GM08714 (cell line): ENCODE measurements at regions not wholly inside any gene's neighbourhood (a gene's known extent, or its start where the extent isn't known, plus 50 kb on each side); places are given as distances from the start of the nearest gene placed in this dataset.

Experiments
- H3K4me3 ChIP-seq: fragments of 200-500 bp; sonication (Bioruptor generic); 2 replicates; pipeline ENCODE4 v1.5.1; 2014; ENCODE audit warnings: mild to moderate bottlenecking, low read length, inconsistent platforms
- ZNF274 ChIP-seq: IDR thresholded peaks from 2 replicates; pipeline ENCODE4 v1.6.1; 2012; ENCODE audit warnings: mild to moderate bottlenecking, low read depth, low read length

DNA sequence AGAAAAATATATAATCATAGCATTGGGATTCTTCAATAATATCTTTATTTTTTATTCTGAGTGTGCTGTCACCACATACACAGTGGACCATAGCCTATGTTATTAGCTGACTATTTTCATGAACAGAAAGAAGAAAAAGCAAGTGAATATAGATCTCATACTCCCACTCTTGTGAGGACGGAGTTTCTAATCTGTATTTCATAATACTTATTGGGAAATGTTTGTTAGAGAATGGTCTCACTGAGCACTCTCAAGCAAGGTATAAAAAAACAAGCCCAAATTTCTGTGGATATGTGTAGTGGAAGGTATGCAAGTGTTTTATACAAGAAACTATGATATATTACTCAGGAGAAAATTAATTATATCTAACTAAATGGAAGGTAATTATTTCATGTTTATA, 1218.1 kb downstream of the SLITRK1 start:
- H3K4me3 ChIP-seq, result no peak overlapping the region
- no peak for TF ChIP-seq ZNF274

DNA sequence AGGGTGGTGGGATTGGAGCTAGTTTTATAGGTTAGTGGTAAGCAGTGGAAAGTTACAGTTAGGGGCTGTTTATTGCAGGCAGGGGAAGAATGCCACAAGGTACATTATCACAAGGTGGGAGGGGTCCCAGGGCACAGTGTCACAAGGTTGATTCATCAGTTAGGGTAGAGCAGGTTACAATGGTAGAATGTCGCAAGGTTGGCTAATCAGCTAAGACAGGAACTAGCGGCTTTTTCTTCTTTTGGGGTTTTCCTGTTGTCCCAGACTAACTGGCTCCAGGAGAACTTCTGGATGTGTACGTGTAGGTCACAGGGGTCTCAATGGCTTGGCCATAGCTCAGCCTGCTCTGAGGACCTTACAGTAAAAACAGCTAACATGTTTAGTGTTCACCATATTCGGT, 1221.1 kb downstream of the SLITRK1 start:
- no peak for TF ChIP-seq ZNF274
- no peak overlapping the region for H3K4me3 ChIP-seq

DNA sequence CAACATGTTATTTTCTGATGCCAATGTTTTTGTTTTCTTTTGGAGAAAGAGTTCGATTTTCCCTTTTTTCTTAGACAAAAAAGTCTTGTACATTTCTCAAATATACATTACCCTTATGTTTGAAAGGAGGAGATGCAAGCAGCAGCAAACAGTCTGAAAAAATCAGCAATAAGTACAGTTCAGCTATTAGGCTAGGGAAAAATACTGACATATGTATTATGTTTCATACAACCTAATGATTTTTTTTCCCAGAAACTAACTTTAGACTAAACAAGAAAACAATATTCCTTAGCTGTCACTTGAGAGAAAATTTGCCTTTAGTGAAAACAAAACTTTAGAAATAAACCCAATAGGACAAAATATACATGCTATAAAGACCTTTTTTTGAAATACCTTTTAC, 1223.5 kb downstream of the SLITRK1 start:
- H3K4me3 ChIP-seq, result no peak overlapping the region
- no peak for TF ChIP-seq ZNF274

DNA sequence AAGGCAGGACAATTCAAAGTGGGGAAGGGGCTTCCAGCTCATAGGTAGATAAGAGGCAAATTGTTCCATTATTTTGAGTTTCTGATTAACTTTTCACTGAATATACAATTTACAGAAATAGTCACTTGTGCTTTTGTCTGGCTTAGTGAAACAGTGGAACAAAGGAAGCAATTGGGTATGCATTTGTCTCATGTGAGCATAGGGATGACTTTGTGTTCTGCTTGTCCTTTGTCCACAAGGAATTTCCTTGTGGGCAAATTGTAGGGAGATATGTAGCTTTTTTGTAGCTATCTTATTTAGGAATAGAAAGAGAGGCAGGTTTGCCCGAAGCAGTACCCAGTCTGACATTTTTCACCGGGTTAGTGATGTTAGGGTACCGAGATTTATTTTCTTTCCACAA, 1224.8 kb downstream of the SLITRK1 start:
- TF ChIP-seq ZNF274, result no peak
- H3K4me3 ChIP-seq, result no peak overlapping the region

DNA sequence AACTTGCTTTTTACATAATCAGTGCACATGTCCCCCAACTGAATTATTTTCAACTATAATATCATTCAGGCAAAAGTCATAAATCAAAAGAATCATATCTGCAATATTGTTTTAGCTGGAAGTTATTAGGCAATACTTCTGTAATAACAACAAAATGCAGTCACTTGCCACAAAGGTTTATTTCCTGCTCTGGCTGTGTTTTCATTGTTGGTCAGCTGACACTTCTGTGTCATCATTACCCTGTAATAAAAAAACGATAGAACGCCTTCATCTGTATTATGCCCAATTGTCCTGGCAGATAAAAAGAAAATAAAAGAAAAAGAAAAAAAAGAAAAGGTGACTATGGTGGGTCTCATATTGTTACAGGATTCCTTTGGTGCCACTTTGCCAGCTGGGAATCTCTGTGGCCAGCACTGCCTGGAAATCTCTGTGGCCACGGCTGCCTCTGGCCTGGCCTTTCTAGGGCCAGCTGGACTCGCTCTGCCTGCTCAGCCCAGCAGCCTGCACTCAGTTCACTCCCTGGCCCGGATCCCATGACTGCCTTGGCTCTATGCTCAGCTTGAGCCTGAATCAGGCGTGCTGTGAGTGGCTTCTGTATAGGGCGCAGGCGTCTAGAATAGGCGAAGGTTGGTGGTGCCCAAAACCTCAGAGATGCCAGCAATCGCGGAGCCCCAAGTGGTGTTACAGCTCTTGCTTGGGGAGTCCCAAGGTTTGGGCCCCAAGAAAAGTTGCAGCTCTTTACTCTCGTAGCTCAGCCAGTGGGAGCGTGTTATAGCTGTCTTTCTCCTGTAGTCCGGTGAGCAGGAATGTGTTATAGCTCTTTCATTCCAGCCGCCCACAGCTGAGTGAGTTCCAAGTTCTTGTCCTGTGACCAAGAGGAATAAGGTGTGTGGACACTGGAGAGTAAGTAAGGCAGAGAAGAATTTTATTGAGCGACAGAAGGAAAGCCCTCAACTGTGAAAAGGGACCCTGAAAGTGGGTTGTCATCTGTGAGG, 1227.1 kb downstream of the SLITRK1 start:
- no peak overlapping the region for H3K4me3 ChIP-seq
- TF ChIP-seq ZNF274, result no peak

DNA sequence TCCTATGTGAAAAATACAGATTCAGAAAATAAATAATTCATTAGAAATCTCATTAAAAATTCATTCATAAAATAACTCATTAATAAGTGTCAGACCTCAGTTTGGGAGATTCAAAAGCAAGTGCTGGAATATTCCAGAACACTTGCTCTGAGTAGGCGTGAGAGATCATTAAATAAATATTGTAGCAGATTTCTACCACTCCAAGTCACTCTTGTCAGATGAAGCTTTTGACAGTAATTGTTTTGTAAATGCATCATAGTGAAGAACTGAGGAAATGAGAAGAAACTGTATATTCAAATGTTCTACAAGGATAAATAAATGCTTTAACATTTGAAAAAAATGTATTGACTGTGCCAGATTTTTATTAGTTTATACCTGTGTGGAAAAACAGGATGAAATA, 1228.1 kb downstream of the SLITRK1 start:
- TF ChIP-seq ZNF274, result no peak
- H3K4me3 ChIP-seq, result no peak overlapping the region

DNA sequence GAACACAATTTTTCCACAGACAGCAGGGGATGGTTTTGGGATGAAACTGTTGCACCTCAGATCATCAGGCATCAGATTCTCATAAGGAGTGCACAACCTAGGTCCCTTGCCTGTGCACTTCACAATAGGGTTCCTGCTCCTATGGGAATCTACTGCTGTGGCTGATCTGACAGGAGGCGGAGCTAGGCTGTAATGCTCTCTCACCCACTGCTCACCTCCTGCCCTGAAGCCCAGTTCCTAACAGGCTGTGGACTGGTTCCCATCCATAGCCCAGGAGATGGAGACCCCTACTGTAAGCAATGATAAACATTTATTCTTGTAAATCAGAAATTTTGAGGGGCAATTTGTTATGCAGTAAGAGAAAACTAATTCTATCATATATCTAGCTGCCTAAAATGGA, 1234.7 kb downstream of the SLITRK1 start:
- TF ChIP-seq ZNF274, result no peak
- no peak overlapping the region for H3K4me3 ChIP-seq

DNA sequence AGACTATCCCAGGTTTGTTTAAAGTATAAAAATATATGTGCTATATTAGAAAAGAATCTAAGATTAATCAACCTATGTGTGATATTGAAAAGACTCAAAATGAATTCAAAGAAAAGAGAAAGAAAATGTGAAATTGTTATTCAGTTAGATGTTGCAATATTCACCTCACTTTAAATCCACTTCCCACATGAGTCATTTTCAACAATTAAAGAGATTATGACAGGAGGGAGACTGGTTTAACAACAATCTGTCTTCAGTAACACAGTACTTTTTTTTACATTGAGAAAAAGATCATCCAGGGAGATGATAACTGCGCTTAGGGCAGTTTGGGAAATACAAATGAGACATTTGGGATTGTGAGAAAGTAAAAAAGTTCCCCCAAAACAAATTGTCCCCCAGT, 1246.2 kb downstream of the SLITRK1 start:
- no peak for TF ChIP-seq ZNF274
- H3K4me3 ChIP-seq, result no peak overlapping the region

DNA sequence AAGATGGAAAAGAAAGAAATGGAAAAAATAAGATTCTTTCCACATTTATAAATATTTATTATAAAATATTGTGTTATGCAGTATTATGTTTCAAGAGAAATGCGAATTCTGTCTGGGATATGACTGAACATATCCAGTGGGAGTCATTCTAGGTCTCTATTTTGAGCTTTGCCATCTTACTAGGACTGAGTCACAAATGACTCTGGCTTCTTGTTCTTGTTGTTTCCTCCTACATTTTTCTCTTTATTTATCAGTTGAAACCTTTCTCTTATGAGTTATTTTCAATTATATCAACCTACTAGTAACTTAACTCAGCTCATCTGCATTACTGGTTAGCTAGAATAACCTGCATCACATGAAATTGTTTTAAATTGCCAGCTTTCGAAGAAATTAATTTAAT, 1247.3 kb downstream of the SLITRK1 start:
- H3K4me3 ChIP-seq, result no peak overlapping the region

DNA sequence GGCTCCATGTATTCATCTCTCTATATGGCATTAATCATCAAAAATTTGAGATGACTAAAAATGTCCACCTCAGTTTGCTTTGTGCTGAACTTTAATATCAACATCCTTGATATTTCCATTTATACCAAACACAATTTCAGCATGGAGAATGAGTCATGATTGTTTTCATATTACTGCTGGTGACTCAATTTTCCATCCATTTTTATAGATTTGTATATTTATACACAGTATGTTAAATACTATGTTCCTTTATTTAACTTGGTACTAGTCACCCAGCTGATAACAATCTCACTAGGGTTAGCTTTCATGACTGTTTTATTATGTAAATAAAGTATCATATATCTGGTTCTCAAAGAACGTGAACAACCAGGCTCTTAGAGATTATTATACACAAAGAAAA, 1255.1 kb downstream of the SLITRK1 start:
- no peak for TF ChIP-seq ZNF274
- no peak overlapping the region for H3K4me3 ChIP-seq

More for the DNA sequence above, 1247.3 kb downstream of the SLITRK1 start:
- TF ChIP-seq ZNF274, result no peak

DNA sequence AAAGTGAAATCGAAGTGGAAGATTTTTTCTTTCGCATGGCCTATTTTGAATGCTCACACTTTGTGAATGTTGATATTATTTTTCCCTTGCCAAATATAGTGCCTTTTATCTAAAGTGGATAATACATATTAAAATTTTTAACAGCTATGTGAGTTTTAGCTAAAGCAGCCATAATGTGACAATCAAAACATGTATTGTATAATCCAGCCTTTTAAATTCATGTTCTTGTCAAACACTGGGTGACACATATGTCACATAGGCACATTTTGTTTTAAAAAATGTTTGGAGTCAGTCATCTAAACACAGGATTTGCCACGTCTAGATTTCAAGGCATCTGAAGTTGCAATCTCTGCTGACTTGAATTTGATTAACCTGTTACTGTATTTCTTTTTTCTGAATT, 1256.6 kb downstream of the SLITRK1 start:
- no peak overlapping the region for H3K4me3 ChIP-seq
- no peak for TF ChIP-seq ZNF274

DNA sequence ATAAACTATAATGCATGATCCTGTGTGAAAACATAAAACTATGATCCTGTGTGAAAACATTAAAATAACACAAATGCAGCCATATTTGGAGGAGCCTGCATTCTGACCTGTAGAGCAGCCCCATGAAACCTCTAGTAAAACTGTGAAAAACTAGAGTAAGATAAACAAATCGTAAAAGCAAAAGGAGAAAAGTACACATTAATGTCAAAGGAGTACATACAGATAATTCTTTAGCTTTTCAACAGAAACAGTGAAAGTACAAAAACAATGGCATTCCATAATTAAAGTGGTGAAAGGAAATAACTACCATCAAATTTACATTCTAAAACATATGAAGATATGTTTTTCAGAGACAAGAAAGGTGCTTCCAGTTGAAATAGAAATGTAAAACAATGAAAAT, 1267.2 kb downstream of the SLITRK1 start:
- H3K4me3 ChIP-seq, result no peak overlapping the region
- TF ChIP-seq ZNF274, result no peak

DNA sequence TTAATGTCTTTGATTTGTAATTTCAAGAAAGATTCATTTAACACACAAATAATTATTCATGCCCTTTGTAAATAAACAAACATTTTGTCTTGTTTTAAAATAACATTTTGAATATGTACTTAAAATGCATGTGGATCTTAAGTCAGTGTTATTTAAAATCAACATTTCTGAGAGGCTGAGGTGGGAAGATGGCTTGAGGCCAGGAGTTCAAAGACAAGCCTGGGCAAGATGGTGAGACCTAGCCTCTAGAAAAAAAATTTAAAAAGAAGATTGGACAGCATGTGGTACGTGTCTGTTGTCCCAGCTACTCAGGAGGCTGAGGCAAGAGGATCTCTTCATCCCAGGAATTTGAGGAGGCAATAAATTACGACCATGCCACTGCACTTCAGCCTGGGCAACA, 1268.2 kb downstream of the SLITRK1 start:
- no peak overlapping the region for H3K4me3 ChIP-seq
- TF ChIP-seq ZNF274, result no peak

DNA sequence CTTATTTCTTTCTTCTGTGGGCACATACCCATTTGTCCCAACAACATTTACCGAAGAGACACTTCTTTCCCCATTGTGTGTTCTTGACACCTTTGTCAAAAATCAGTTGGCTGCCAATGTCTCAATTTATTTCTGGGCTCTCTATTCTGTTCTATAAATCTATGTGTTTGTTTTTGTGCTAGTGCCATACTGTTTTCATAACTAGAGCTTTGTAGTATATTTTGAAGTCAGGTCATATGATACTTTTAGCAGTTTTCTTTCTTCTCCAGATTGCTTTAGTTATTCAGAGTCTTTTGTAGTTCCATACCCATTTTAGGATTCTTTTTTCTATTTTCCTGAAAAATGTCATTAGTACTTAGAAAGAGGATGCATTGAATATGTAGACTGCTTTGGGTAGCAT, 1276.3 kb downstream of the SLITRK1 start:
- no peak for TF ChIP-seq ZNF274
- no peak overlapping the region for H3K4me3 ChIP-seq

DNA sequence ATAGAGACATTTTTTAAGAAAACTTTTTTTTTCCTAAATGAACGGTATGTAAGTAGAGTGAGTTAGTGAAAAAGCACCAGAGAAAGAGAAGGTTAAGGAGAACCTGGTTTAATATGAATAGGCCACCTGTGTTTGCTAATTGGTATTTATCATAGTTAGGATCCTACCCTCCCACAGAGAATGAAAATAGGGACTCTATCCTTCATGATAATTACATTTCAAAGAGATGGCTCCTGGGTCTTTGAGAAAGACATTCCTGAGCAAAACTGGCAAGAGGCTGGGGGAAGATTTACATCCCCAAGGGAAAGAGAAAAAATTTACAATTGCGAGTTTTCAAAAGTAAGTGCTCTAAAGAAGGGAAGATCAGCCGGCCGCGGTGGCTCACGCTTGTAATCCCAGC, 1284.5 kb downstream of the SLITRK1 start:
- no peak for TF ChIP-seq ZNF274

More for the DNA sequence above, 1284.5 kb downstream of the SLITRK1 start:
- H3K4me3 ChIP-seq, result no peak overlapping the region
